ENCODE measurements at regions not wholly inside any gene's neighbourhood (a gene's known extent, or its start where the extent isn't known, plus 50 kb on each side); places are given as distances from the start of the nearest gene placed in this dataset.
A peak's percentile ranks its signal among the peaks of the same experiment; 100 is the strongest.

GRCh38 chr4:40684404-40684803, 54.7 kb upstream of the RBM47 start:
- H3K23ac ChIP-seq (ENCODE audit: low read depth, low read length), result no peak overlapping the region
- ChIA-PET POLR2A (ENCODE audit: unreplicated experiment) (no interaction called here), CTCF (no interaction called here)
- no peak overlapping the region for H3K27ac ChIP-seq (ENCODE audit: insufficient read depth, low read length)
- H3K9me1 ChIP-seq (ENCODE audit: insufficient read depth, low read length), result no peaks in the 10 kb centered on the region
- dilution Hi-C loops (cut with HindIII; ENCODE audit: low sequenced_read_pairs, unreplicated experiment), result no loop called here
- H4K91ac ChIP-seq (ENCODE audit: insufficient read depth, low read depth, low read length), result no peak overlapping the region
- no peaks in the 10 kb centered on the region for H3K9me3 ChIP-seq (ENCODE audit: control insufficient read depth, insufficient read depth, low read length)
- peak overlapping the region; percentile 82; the same call in 1 of the 3 replicates for H2BK15ac ChIP-seq (ENCODE audit: low read depth, low read length)
- no peak overlapping the region for H3K56ac ChIP-seq (ENCODE audit: extremely low read depth, insufficient read depth, low read length)
- no peak overlapping the region for H4K8ac ChIP-seq (ENCODE audit: low read depth in 2 of 2, low read length in 2 of 2)
- H3K14ac ChIP-seq (replicated peaks; ENCODE audit: low read depth, low read length), result no peak overlapping the region
- no peak overlapping the region; the same call in 1 of the 2 replicates for H2BK120ac ChIP-seq (ENCODE audit: low read depth, low read length)
- no peaks in the 10 kb centered on the region for H4K20me1 ChIP-seq (ENCODE audit: insufficient read depth, low read length)
- H3K18ac ChIP-seq (ENCODE audit: low read depth, low read length), result no peak overlapping the region
- no peak overlapping the region for H4K5ac ChIP-seq (ENCODE audit: low read depth, low read length)
- no peak for TF ChIP-seq RFX5 (IDR thresholded peaks at IDR 0.05; ENCODE audit: low read depth, low read length)
- intact Hi-C loops (cut with micrococcal nuclease), result no loop called here
- in situ Hi-C loops (cut with MboI; ENCODE audit: low sequenced_read_pairs), result no loop called here
- H3K36me3 ChIP-seq (ENCODE audit: control insufficient read depth, insufficient read depth, low read length), result no peaks in the 10 kb centered on the region
- H2BK5ac ChIP-seq (ENCODE audit: low read depth, low read length, poor library complexity, severe bottlenecking), result no peak overlapping the region
- no peak overlapping the region for H3K4me2 ChIP-seq (ENCODE audit: low read depth, low read length)
- peak overlapping the region; percentile 16; the same call in 1 of the 2 replicates for H3K4ac ChIP-seq (ENCODE audit: low read depth, low read length)
- peak overlapping the region; percentile 6; the same call in 1 of the 2 replicates for H2BK20ac ChIP-seq (ENCODE audit: low read depth, low read length)
- H3K4me1 ChIP-seq (ENCODE audit: control insufficient read depth, insufficient read depth, low read length), result no peaks in the 10 kb centered on the region
- WGBS, 2 experiments (ENCODE audit: extremely low coverage in 2 of 2, insufficient read length in 1 of 2), result no CpG with 5 or more reads among the region's 3 CpGs
- ATAC-seq (ENCODE audit: low read depth), result no peak
- no TSS peak for BruUV-seq (replicated peaks)
- no peak overlapping the region for H3K9ac ChIP-seq (ENCODE audit: low read depth, low read length)
- DNase-seq, result no peak
- no peaks in the 10 kb centered on the region for H3K79me1 ChIP-seq (ENCODE audit: low read depth in 1 of 2, low read length in 2 of 2)
- H2AK9ac ChIP-seq (replicated peaks; ENCODE audit: low read depth, low read length, poor library complexity), result no peak overlapping the region
- H2AK5ac ChIP-seq (ENCODE audit: low read depth, low read length), result no peak overlapping the region
- H3K4me3 ChIP-seq (ENCODE audit: insufficient read depth, low read depth, low read length), result no peak overlapping the region
- no peaks in the 10 kb centered on the region for H3K27me3 ChIP-seq (ENCODE audit: control insufficient read depth, insufficient read depth, low read length)
- H2AFZ ChIP-seq (replicated peaks; ENCODE audit: low read length, poor library complexity), result no peak overlapping the region

Measured in IMR-90 (cell line).